Fibroblast of villous mesenchyme (primary cell): ENCODE measurements at regions not wholly inside any gene's neighbourhood (a gene's known extent, or its start where the extent isn't known, plus 50 kb on each side); places are given as distances from the start of the nearest gene placed in this dataset.

Source experiments
- DNase-seq: peaks from one replicate; pipeline ENCODE4 v3.0.0-alpha.2; 2010; ENCODE audit warnings: low read depth
- H3K4me3 ChIP-seq: 2 replicates; pipeline ENCODE4 v1.5.1; 2011; ENCODE audit warnings: low read depth, mild to moderate bottlenecking, low read length
- TF ChIP-seq, protein P1 (sequence below): IDR thresholded peaks from 2 replicates; pipeline ENCODE4 v1.5.1; 2012; ENCODE audit warnings: low read depth, mild to moderate bottlenecking, low read length; ENCODE audit not compliant: insufficient read depth

DNA sequence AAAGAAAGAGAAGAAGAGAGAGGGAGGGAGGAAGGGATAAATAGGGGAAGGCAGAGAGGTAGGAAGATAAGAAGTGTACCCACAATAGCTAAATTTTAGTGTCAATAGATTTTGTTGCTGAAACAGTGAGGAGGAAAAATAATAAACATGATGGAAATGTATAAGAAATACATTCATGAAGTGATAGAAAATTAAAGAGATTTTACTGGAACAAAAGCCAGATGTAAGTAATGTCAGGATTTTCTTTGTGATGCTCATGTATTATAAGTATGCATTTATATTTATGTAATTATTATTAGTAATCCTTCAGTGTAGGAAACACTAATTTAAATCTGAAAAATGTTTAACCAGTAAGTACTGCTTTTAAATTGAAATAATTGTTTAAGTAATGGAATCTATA is 1125.2 kb upstream of the FANCL start:
- H3K4me3 ChIP-seq: no peak overlapping the region
- TF ChIP-seq, protein P1, sequence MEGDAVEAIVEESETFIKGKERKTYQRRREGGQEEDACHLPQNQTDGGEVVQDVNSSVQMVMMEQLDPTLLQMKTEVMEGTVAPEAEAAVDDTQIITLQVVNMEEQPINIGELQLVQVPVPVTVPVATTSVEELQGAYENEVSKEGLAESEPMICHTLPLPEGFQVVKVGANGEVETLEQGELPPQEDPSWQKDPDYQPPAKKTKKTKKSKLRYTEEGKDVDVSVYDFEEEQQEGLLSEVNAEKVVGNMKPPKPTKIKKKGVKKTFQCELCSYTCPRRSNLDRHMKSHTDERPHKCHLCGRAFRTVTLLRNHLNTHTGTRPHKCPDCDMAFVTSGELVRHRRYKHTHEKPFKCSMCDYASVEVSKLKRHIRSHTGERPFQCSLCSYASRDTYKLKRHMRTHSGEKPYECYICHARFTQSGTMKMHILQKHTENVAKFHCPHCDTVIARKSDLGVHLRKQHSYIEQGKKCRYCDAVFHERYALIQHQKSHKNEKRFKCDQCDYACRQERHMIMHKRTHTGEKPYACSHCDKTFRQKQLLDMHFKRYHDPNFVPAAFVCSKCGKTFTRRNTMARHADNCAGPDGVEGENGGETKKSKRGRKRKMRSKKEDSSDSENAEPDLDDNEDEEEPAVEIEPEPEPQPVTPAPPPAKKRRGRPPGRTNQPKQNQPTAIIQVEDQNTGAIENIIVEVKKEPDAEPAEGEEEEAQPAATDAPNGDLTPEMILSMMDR: no peak
- no peak for DNase-seq

DNA sequence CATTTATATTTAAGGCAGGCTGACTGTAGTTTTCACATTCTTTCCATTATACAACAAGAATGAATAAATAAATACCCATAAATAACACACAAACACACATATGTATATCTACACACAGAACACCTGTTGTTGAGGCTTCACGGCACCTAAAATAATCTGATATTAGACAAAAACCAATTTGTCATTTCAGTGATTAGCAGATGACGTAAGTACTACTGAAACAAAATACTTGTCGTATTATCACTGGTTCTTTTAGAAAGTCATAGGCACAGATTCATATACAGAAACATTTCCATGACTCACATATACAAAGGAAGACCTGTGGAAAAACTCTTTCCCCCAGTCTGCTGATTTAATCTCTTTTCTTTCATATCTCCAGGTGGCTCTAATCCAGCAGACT is 1113.4 kb upstream of the FANCL start:
- H3K4me3 ChIP-seq: no peak overlapping the region
- DNase-seq: no peak

DNA sequence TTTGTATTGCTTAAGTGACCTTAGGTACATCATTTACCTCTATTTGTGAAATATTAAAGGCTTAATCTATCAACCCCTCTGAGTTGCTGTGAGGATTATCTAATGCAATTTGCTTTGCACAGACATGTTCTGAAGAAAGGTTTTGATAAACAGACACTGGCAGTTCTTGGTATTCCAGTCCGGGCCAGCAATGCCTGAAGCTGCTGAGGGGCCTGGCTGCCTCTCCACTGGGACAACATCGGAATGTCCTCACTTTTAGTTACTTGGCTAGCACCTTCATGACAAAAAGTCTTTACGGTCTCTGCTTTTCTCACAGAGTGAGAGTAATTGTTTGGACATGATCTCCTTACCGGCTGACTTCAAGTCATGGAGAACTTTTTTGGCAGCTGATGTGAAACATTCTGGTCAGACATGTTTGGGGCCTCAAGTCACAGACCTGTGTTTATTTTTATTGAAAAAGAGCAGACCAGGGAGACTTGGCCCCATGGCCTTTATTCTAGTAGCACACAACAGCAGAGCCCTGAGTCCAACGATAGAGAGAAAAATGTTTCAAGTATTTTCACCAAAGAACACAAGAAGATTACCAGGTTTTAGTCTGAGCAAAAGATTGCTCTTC is 1112.3 kb upstream of the FANCL start:
- no peak for DNase-seq
- TF ChIP-seq, protein P1: no peak
- no peak overlapping the region for H3K4me3 ChIP-seq

More for the DNA sequence above, 1113.4 kb upstream of the FANCL start:
- TF ChIP-seq, protein P1: no peak

DNA sequence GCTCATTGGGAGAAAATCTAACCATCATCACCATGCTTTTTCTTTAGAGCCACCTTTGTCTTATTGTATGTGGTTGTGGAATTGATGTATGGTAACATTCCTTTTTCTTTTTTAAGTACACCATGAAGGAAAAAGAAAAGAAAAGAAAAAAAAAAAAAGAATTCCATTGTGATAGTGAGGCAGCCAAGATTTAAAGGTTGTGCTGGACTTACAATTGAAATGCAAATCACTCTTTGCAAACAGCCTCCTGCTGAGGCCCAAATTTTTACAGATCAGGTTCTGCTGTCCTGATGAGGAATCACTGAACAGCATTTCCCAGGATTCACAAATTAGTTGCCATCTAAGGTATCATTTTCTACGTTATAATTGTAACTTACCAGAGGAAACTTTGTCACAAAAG is 1101.0 kb upstream of the FANCL start:
- no peak for DNase-seq
- no peak overlapping the region for H3K4me3 ChIP-seq
- TF ChIP-seq, protein P1: no peak

DNA sequence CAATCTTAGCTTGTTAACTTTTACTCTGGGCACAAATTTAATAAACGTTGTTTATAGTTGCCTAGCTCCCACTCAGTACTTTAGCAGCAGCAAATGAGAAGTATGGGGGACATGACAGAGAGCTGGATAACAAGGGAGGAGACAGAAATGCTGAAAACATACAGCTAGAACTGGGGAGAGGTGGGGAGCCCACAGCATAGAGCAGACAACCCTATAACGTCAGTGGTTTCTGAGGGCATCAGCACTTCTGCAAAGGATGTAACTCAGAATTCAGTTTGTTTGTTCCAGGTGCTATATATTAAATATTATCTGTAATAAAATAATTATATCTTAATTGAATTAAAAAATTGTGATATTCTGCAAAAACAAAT is 1098.7 kb upstream of the FANCL start:
- DNase-seq: no peak
- TF ChIP-seq, protein P1: no peak
- no peak overlapping the region for H3K4me3 ChIP-seq

DNA sequence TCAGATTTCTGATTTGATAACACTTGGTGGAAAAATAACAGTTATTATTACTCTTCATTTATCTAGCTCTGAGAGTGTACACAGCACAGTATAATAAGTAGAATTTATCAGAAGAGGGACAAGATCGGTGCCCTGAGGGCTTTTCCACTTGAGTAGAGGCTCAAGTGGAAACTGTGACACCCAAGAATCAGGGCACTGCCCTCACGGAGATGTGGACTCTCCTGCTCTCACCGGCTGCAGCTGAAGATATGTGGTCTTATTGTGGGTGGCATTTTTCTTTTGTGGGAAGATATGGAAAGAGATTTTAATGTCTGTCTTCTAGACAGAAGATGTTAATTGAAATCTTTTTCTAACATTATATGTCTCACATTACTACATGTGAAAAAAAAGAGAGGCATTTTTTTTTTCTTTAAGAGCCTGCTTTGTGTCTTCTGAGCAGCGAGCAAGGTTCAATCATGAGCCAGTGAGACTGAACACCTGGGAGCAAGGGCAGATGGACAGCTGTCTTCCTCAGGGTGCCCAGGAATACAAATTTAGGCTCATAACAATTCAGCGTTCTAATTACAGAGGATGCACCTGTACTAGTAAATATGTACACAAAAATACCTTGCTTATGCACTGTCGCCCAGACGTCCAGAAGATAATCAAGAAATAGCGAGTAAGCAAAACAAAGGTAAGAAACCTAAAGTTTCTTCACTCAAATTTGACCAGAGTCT is 1098.2 kb upstream of the FANCL start:
- no peak for DNase-seq
- no peak overlapping the region for H3K4me3 ChIP-seq
- TF ChIP-seq, protein P1: no peak
